IPS DF 4.7 (cell line): ENCODE measurements at regions not wholly inside any gene's neighbourhood (a gene's known extent, or its start where the extent isn't known, plus 50 kb on each side); places are given as distances from the start of the nearest gene placed in this dataset.
"Not testable (repeated sequence)": the region's sequence is repeated elsewhere in the genome, so short reads cannot be mapped to it uniquely, and the experiment has no call there.

ENCODE experiments used
- DNase-seq: peaks from one replicate; pipeline ENCODE4 v3.0.0-alpha.2; 2013; ENCODE audit warnings: low spot score; ENCODE audit errors: extremely low read depth

DNA sequence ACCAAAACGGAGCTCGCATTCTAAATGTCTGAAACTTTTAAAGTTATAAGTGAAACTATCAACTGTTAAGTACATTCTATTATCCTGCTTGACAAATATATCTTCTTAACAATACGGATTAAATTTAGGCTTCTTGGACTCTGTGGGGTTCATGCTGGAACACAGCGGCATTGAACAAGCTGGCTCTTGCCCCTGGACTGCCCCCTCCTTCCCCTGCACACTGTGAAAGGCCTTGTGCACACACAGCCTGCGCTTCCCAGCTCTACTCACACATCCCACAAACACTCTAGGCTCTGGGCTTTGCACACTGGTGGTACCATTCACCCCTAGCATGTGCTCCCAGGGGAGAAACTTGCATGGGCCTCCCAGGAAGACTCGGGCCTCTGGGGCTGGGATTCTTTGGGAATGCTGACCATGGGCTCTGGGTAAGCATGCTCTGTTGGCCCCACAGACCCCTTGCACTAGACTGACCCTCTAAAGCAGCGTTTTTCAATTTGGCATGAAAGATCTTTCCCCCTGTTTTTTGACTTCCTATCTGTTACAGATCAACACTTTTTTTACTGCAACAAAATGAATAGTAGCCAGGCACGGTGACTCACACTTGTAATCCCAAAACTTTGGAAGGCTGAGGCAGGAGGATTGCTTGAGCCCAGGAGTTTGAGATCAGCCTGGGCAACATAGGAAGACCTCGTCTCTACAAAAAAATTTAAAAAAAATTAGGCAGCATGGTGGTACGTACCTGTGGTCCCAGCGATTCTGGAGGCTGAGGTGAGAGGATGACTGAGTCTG is 96.2 kb upstream of the CPM start:
- DNase-seq, result no peak

DNA sequence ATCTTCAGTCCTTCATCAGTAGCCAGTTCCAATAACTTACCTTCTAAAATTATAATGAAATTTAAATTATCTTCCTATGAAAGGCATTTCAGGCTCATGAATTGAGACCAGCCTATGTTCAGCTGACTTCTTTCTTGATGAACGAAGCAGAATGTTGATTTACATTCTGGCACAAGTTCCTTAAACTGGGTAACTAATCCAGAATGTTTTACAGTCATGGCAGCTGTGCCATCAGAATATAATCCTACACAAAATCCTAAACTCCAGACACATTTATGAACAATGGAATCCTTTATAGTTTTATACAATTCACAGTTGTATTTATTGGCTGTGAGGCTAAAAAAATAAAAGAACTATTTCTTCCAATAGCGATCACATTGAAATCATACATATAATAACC is 97.3 kb upstream of the CPM start:
- no peak for DNase-seq

- no peak for DNase-seq
Measured at GRCh38 chr12:69036533-69036932, 103.6 kb upstream of the CPM start.

DNA sequence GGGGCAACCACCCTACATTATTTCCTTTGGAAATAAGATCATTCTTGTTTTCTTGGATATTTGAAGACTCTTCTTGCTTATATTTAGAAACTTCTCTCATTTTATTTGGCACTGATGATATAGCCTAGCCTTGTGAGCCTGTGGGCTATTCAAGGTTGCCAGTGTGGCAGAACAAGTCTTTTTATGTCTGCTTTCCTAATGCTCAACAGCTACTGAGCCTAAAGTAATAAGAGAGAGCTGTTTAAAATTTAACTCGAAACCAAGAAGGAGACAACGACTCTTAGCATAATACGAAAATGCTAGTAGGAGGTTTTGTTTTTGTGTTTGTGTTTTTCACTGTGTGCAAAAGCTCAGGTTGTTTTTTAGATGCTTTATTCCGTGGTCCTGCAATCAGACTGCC is 104.0 kb upstream of the CPM start:
- DNase-seq, result no peak

DNA sequence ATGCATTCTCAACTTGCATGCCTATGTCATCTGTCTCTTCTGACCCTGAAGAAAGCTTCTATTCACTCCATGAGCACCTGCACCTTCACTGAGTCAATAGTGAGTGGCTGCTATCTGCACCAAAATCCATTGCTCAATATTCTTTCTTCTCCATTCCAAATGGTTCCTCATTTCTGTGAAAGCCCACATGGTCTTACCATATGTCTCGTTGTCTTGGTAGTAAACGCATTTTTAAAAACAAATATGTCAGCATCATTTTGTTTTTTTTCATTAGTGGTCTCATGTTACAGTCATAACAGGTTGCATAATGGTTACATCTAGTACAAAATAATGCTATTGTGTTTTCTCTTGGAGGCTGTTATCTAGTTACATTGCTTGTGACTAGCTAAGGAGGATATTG is 106.9 kb upstream of the CPM start:
- DNase-seq, result no peak

DNA sequence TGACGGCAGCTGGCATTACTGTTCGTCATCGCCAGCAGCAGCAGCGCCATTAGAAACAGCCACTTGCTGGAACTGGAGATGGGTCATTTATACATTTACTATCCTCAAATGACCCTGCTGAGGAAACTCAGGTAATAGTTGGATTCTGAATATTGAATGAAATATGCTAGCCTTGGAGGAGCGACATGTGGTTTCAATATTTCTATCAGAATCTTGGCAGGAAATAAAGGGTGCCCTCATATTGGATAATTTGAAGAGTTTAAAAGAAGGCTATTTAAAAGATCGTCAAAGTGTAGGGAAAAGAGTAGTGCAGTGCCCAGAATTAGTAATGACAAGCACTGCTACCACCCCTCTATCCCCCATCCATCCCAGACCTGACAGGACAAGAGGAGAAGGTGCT is 109.6 kb upstream of the CPM start:
- no peak for DNase-seq

- no peak for DNase-seq
Measured at GRCh38 chr12:69042970-69043369, 110.0 kb upstream of the CPM start.

DNA sequence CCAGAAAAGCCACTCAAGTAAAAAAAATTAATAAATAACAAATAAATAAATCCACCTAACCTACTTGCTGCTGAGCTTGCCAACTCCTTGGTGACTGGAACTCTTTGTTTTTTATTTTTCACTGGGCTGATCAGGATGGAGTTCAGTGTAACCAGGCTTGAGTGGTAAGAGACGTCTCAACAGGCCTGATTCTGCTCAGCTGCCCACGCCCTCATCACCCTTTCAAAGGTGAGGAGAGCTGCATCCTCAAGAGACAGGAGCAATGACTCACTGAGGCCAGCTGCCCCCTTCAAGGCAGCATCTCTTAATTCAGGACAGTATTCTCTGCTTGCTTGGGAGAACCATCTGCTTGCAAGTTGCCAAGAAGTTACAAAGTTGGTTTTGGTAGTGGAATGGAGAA is 111.9 kb upstream of the CPM start:
- no peak for DNase-seq

GRCh38 chr12:69045430-69045829 is 112.5 kb upstream of the CPM start:
- DNase-seq, result no peak

GRCh38 chr12:69046363-69046762 is 113.4 kb upstream of the CPM start:
- DNase-seq, result no peak

DNA sequence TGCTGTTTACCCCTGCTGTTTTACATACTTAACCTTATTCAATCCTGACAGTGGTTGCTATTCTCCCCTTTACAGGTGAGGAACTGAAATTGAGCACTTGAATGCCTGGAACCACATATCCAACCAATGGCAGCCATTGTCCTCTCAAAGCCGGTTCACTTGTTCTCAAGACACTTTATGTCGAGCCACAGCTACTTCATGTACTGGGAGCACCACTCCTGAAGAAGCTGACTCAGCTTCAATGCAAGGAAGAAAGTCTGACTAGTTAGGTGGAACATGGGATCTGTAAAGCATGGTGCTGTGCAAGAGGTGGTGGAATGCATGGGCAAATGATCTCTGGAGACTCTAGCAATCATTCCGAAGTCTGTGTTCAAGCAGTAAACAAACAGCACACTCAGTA is 113.9 kb upstream of the CPM start:
- no peak for DNase-seq

DNA sequence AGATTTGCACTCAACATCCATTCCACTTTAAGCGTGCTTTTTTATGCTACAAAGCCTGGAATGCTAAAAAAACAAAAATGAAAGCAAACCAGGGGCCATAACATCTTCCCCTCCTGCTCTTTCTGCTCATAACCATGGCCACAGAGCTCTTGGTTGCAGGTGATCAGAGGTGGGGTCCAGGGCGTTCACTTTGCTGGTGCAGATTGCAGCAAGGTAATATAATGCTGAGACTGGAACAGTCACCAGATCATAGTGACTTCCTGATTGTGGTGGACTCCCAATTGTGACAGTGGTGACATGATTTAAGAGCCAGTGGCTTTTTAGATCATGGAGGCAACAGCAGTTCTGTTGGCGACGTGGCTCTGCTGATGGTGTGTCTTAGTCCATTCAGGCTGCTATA is 115.0 kb upstream of the CPM start:
- DNase-seq, result no peak

- not testable (repeated sequence) for DNase-seq
Measured at GRCh38 chr12:69049855-69050254, 116.9 kb upstream of the CPM start.

DNA sequence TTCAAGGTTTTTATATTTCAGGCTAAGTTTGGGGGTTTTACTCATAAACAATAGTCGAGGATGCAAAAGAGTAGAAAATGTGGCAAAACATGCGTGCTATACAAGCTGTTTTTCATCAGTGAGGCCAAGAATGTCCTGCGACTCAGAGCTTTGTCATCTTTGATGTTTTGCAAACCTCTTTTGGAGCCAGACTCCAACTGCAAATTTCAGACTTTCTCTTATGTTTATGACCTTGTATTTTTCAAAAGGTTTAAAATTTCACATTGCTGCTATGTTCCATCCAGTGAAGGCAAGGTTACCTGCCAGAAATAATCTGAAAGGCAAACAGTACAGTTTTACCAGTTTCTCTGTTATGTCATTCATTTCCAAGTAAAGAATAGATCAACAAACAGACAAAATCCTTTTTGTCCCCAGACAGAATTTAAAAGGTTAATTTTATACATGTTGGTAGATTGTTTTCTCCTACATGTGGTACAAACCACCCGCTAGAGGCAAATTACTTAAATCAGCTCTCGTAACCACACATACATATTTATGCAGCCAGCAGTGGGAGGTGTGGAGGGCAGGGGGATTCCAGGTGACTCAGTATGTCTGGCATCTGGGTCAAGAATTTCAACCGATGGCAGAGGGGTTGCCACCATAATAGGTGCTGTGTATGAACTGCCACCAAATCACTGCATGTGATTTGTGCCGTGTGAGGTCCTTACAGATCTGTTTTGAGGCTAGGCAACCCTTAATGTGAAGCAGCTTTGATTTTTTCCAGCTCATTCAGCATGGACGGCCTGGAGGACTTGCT is 119.8 kb upstream of the CPM start:
- DNase-seq, result peak; percentile 41

- no peak for DNase-seq
Measured at GRCh38 chr12:69054343-69055056, 121.5 kb upstream of the CPM start.

- no peak for DNase-seq
Measured at GRCh38 chr12:69055280-69055679, 122.3 kb upstream of the CPM start.

DNA sequence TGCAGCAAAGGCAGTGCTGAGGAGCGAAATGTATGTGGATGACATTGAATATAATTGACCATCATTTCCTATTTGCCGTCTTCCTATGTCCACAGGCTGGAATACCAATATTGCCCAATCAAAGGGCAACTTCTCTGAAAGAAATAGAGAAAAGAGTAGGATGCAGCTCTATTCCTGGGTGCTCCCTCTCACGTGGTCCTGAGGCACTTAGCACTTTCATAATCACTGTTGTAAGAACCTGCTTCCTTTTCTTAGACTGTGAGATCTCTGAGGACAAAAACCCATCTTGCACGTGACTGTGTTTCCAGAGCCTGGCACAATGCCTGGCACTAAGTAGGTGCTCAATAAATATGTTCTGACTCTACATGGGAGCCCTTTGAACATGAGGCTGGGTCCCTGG is 122.7 kb upstream of the CPM start:
- DNase-seq, result no peak

DNA sequence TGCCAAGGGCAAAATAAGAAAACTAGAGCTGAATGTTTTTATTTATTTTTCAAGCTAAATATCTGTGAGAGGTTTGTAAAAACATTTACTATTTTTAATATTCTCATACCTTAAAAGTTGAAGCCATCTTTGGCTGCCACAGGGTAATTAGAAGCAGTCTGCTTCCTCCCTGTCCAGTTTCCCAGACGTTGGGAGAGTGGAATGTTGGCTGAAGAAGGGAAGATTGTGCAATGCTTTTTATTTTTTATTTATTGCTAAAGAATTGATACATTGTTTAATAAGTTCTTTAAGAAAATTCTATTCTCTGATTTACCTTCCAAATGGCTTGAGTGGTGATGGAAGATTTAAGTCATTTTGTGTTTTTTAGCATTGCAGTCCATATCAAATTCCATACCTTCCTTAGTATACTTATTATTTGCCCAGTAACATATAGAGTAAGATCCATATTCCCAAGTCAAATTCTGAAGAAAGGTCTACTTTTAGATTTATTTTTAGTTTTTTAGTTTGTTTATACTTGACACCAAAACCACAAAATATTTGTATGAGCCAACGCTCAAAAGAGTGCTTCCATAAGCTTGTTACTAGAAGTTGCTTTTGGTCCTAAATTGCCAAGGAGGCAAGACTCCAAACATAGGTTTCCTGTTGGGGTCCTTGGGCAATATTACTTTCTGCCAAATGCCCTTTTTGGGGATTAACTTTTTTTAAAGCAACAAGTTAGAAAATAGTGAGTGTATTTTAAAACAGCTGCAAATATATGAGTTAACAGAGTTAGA is 124.0 kb upstream of the CPM start:
- DNase-seq, result no peak

DNA sequence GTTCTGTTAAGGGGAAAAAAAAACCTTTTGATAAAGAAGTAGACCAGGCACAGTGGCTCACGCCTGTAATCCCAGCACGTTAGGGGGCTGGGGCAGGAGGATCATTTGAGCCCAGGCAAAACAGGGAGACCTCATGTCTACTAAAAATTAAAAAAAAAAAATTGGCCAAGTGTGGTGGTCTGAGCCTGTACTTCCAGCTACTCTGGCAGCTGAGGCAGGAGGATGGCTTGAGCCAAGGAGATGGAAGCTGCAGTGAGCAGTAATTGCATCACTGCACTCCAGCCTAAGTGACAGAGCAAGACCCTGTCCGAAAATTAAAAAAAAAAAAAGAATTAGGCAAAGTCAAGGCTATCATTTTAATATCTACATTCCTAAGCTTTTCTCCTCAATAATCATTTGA is 124.8 kb upstream of the CPM start:
- DNase-seq, result no peak

- no peak for DNase-seq
Measured at GRCh38 chr12:69059465-69060457, 126.8 kb upstream of the CPM start.
